ENCODE measurements at regions not wholly inside any gene's neighbourhood (a gene's known extent, or its start where the extent isn't known, plus 50 kb on each side); places are given as distances from the start of the nearest gene placed in this dataset.

GRCh38 chr5:8362495-8362894, 493.5 kb downstream of the MTRR start:
- Mint-ChIP-seq H3K27ac (no peak overlapping the region), H3K36me3 (no peaks in the 10 kb centered on the region), H3K27me3 (no peaks in the 10 kb centered on the region), H3K4me3 (no peak overlapping the region), H3K9me3 (peaks cover 0 to 7% (median 0%) of the 10 kb centered on the region in 9 donors), H3K4me1 (no peaks in the 10 kb centered on the region)
- ATAC-seq (no peak), DNase-seq (no peak)
- POLR2A ChIA-PET = no interaction called here

- POLR2A ChIA-PET = no interaction called here
- ATAC-seq (no peak), DNase-seq (no peak)
- peaks cover 0 to 7% (median 0%) of the 10 kb centered on the region in 9 donors for H3K9me3 Mint-ChIP-seq
- H3K27me3 Mint-ChIP-seq = no peaks in the 10 kb centered on the region
- H3K4me3 Mint-ChIP-seq = no peak overlapping the region
- no peak overlapping the region for H3K27ac Mint-ChIP-seq
- no peaks in the 10 kb centered on the region for H3K4me1 Mint-ChIP-seq
- no peaks in the 10 kb centered on the region for H3K36me3 Mint-ChIP-seq
Observed at GRCh38 chr5:8363138-8363537, 494.2 kb downstream of the MTRR start.

- H3K27me3 Mint-ChIP-seq = no peaks in the 10 kb centered on the region
- no peaks in the 10 kb centered on the region for H3K36me3 Mint-ChIP-seq
- peaks cover 0 to 7% (median 0%) of the 10 kb centered on the region in 9 donors for H3K9me3 Mint-ChIP-seq
- H3K27ac Mint-ChIP-seq = no peak overlapping the region
- DNase-seq = no peak
- no peak for ATAC-seq
- H3K4me1 Mint-ChIP-seq = no peaks in the 10 kb centered on the region
- H3K4me3 Mint-ChIP-seq = no peak overlapping the region
- POLR2A ChIA-PET = no interaction called here
Observed at GRCh38 chr5:8366266-8366665, 497.3 kb downstream of the MTRR start.

- no peak for ATAC-seq
- POLR2A ChIA-PET = no interaction called here
- Mint-ChIP-seq H3K36me3 (peaks cover 0 to 8% (median 0%) of the 10 kb centered on the region in 3 donors), H3K9me3 (peaks cover 0 to 10% (median 3%) of the 10 kb centered on the region in 9 donors), H3K27ac (no peak overlapping the region), H3K27me3 (no peaks in the 10 kb centered on the region), H3K4me3 (no peak overlapping the region), H3K4me1 (no peaks in the 10 kb centered on the region)
- no peak for DNase-seq
Observed at GRCh38 chr5:8376478-8376877, 507.5 kb downstream of the MTRR start.

GRCh38 chr5:8381972-8382371, 513.0 kb downstream of the MTRR start:
- no peaks in the 10 kb centered on the region for H3K27me3 Mint-ChIP-seq
- POLR2A ChIA-PET = no interaction called here
- ATAC-seq (no peak), DNase-seq (no peak)
- no peak overlapping the region for H3K27ac Mint-ChIP-seq
- no peaks in the 10 kb centered on the region for H3K36me3 Mint-ChIP-seq
- H3K4me1 Mint-ChIP-seq = no peaks in the 10 kb centered on the region
- peaks cover 0 to 6% (median 0%) of the 10 kb centered on the region in 9 donors for H3K9me3 Mint-ChIP-seq
- H3K4me3 Mint-ChIP-seq = no peak overlapping the region

GRCh38 chr5:8382456-8382855, 513.5 kb downstream of the MTRR start:
- POLR2A ChIA-PET = no interaction called here
- no peak overlapping the region for H3K4me3 Mint-ChIP-seq
- peaks cover 0 to 6% (median 0%) of the 10 kb centered on the region in 9 donors for H3K9me3 Mint-ChIP-seq
- no peaks in the 10 kb centered on the region for H3K27me3 Mint-ChIP-seq
- no peaks in the 10 kb centered on the region for H3K36me3 Mint-ChIP-seq
- no peak for ATAC-seq
- no peak for DNase-seq
- H3K4me1 Mint-ChIP-seq = no peaks in the 10 kb centered on the region
- H3K27ac Mint-ChIP-seq = no peak overlapping the region

GRCh38 chr5:8383616-8384015, 514.7 kb downstream of the MTRR start:
- H3K9me3 Mint-ChIP-seq = peaks cover 0 to 10% (median 2%) of the 10 kb centered on the region in 9 donors
- POLR2A ChIA-PET = no interaction called here
- ATAC-seq = no peak
- peaks cover 0 to 4% (median 2%) of the 10 kb centered on the region in 5 donors for H3K27me3 Mint-ChIP-seq
- H3K4me1 Mint-ChIP-seq = no peaks in the 10 kb centered on the region
- H3K27ac Mint-ChIP-seq = no peak overlapping the region
- no peak overlapping the region for H3K4me3 Mint-ChIP-seq
- no peaks in the 10 kb centered on the region for H3K36me3 Mint-ChIP-seq
- no peak for DNase-seq

- Mint-ChIP-seq H3K4me3 (no peak overlapping the region), H3K9me3 (peaks cover 0 to 11% (median 2%) of the 10 kb centered on the region in 9 donors)
Observed at GRCh38 chr5:8386719-8387288, 517.9 kb downstream of the MTRR start.

GRCh38 chr5:8391911-8392310, 523.0 kb downstream of the MTRR start:
- POLR2A ChIA-PET = no interaction called here
- H3K9me3 Mint-ChIP-seq = peaks cover 0 to 11% (median 0%) of the 10 kb centered on the region in 9 donors
- no peak overlapping the region for H3K4me3 Mint-ChIP-seq
- no peak for DNase-seq
- no peak for ATAC-seq
- H3K27me3 Mint-ChIP-seq = peaks cover 0 to 13% (median 7%) of the 10 kb centered on the region in 5 donors
- peaks cover 0 to 4% (median 0%) of the 10 kb centered on the region in 3 donors for H3K36me3 Mint-ChIP-seq
- no peak overlapping the region for H3K27ac Mint-ChIP-seq
- no peaks in the 10 kb centered on the region for H3K4me1 Mint-ChIP-seq

More at GRCh38 chr5:8386719-8387288, 517.9 kb downstream of the MTRR start:
- no peaks in the 10 kb centered on the region for H3K4me1 Mint-ChIP-seq
- H3K27me3 Mint-ChIP-seq = peaks cover 0 to 13% (median 7%) of the 10 kb centered on the region in 5 donors
- DNase-seq (no peak), ATAC-seq (no peak)
- no peak overlapping the region for H3K27ac Mint-ChIP-seq
- POLR2A ChIA-PET = no interaction called here
- H3K36me3 Mint-ChIP-seq = peaks cover 0 to 4% (median 0%) of the 10 kb centered on the region in 3 donors

GRCh38 chr5:8393240-8393639, 524.3 kb downstream of the MTRR start:
- Mint-ChIP-seq H3K9me3 (peaks cover 0 to 11% (median 0%) of the 10 kb centered on the region in 9 donors), H3K36me3 (peaks cover 0 to 4% (median 0%) of the 10 kb centered on the region in 3 donors), H3K4me1 (no peaks in the 10 kb centered on the region), H3K27ac (no peak overlapping the region), H3K4me3 (no peak overlapping the region), H3K27me3 (peaks cover 0 to 13% (median 3%) of the 10 kb centered on the region in 5 donors)
- ATAC-seq (no peak), DNase-seq (no peak)
- POLR2A ChIA-PET = no interaction called here

GRCh38 chr5:8394965-8395364, 526.0 kb downstream of the MTRR start:
- H3K36me3 Mint-ChIP-seq = no peaks in the 10 kb centered on the region

GRCh38 chr5:8396246-8396645, 527.3 kb downstream of the MTRR start:
- no peak for ATAC-seq
- Mint-ChIP-seq H3K4me1 (no peaks in the 10 kb centered on the region), H3K36me3 (no peaks in the 10 kb centered on the region), H3K4me3 (no peak overlapping the region), H3K27me3 (peaks cover 0 to 2% (median 0%) of the 10 kb centered on the region in 5 donors), H3K27ac (no peak overlapping the region), H3K9me3 (peaks cover 0 to 2% (median 0%) of the 10 kb centered on the region in 9 donors)
- DNase-seq = no peak
- POLR2A ChIA-PET = no interaction called here

More at GRCh38 chr5:8394965-8395364, 526.0 kb downstream of the MTRR start:
- Mint-ChIP-seq H3K9me3 (no peaks in the 10 kb centered on the region), H3K27ac (no peak overlapping the region), H3K27me3 (peaks cover 0 to 10% (median 3%) of the 10 kb centered on the region in 5 donors), H3K4me3 (no peak overlapping the region), H3K4me1 (no peaks in the 10 kb centered on the region)
- no peak for DNase-seq
- POLR2A ChIA-PET = no interaction called here
- no peak for ATAC-seq

- ATAC-seq = no peak
- Mint-ChIP-seq H3K9me3 (peaks cover 0 to 2% (median 0%) of the 10 kb centered on the region in 9 donors), H3K36me3 (no peaks in the 10 kb centered on the region), H3K4me3 (no peak overlapping the region), H3K4me1 (no peaks in the 10 kb centered on the region), H3K27me3 (peaks cover 0 to 7% (median 0%) of the 10 kb centered on the region in 5 donors), H3K27ac (no peak overlapping the region)
- POLR2A ChIA-PET = no interaction called here
- no peak for DNase-seq
Observed at GRCh38 chr5:8396756-8397155, 527.8 kb downstream of the MTRR start.

GRCh38 chr5:8399471-8399870, 530.5 kb downstream of the MTRR start:
- POLR2A ChIA-PET = no interaction called here
- DNase-seq = no peak
- H3K27ac Mint-ChIP-seq = no peak overlapping the region
- H3K4me3 Mint-ChIP-seq = no peak overlapping the region
- H3K4me1 Mint-ChIP-seq = no peaks in the 10 kb centered on the region
- H3K9me3 Mint-ChIP-seq = peaks cover 0 to 4% (median 0%) of the 10 kb centered on the region in 9 donors
- H3K36me3 Mint-ChIP-seq = no peaks in the 10 kb centered on the region
- peaks cover 0 to 7% (median 0%) of the 10 kb centered on the region in 5 donors for H3K27me3 Mint-ChIP-seq
- no peak for ATAC-seq

Data from naive thymus-derived CD8-positive, alpha-beta T cell (primary cell).